Liver (tissue), 3 donors: ENCODE measurements at regions not wholly inside any gene's neighbourhood (a gene's known extent, or its start where the extent isn't known, plus 50 kb on each side); places are given as distances from the start of the nearest gene placed in this dataset.
"Not testable (repeated sequence)": the region's sequence is repeated elsewhere in the genome, so short reads cannot be mapped to it uniquely, and the experiment has no call there.

Experiments
- ATF3 ChIP-seq: IDR thresholded peaks from 2 replicates; pipeline ENCODE4 v1.6.1; 2016; ENCODE audit warnings: antibody characterized with exemption
- CTCF ChIP-seq: fragments of 150-350 bp; IDR thresholded peaks from 2 replicates; pipeline ENCODE4 v1.5.1; 2017; ENCODE audit warnings: improper control_type of control experiment, low read depth, low read length; ENCODE audit not compliant: missing input control
- EGR1 ChIP-seq, 2 donors: IDR thresholded peaks; 2 replicates each; pipeline ENCODE4 v1.6.1; 2016 to 2018; ENCODE audit warnings: antibody characterized with exemption in 2 of 2, low read depth in 2 of 2
- FOXA2 ChIP-seq: IDR thresholded peaks from 2 replicates; pipeline ENCODE4 v1.6.1; 2016; ENCODE audit warnings: antibody characterized with exemption
- GABPA ChIP-seq, 2 donors: IDR thresholded peaks in 1 of 2; conservative IDR thresholded peaks in 1 of 2; 2 replicates each; pipeline ENCODE4 v1.6.1; 2016; ENCODE audit warnings: antibody characterized with exemption in 2 of 2, mild to moderate bottlenecking in 1 of 2, moderate library complexity in 1 of 2
- JUND ChIP-seq, 2 donors: IDR thresholded peaks; 2 replicates each; pipeline ENCODE4 v1.6.1; 2016; ENCODE audit warnings: antibody characterized with exemption in 2 of 2
- MAX ChIP-seq: IDR thresholded peaks from 2 replicates; pipeline ENCODE4 v1.6.1; 2016; ENCODE audit warnings: antibody characterized with exemption
- RAD21 ChIP-seq, 2 donors: IDR thresholded peaks; 2 replicates each; pipeline ENCODE4 v1.6.1; 2016; ENCODE audit warnings: antibody characterized with exemption in 2 of 2, mild to moderate bottlenecking in 2 of 2
- SP1 ChIP-seq: IDR thresholded peaks from 2 replicates; pipeline ENCODE4 v1.6.1; 2018; ENCODE audit warnings: antibody characterized with exemption, mild to moderate bottlenecking
- TAF1 ChIP-seq: conservative IDR thresholded peaks from 2 replicates; pipeline ENCODE4 v1.6.1; 2016; ENCODE audit warnings: antibody characterized with exemption, mild to moderate bottlenecking
- YY1 ChIP-seq: IDR thresholded peaks from 2 replicates; pipeline ENCODE4 v1.6.1; 2016; ENCODE audit warnings: antibody characterized with exemption, mild to moderate bottlenecking
- donor health status: healthy.
- donor health status: healthy.

- not testable (repeated sequence) for TF ChIP-seq CTCF; EGR1 (IDR thresholded peaks at IDR 0.05; ENCODE audit: low read depth in 2 of 2); RAD21 (IDR thresholded peaks at IDR 0.05); MAX; ATF3; TAF1; YY1; JUND (IDR thresholded peaks at IDR 0.05); GABPA (IDR thresholded peaks at IDR 0.05 in 1 of 2, conservative IDR thresholded peaks at IDR 0.05 in 1 of 2); SP1; FOXA2
Measured at GRCh38 chr11:49817705-49818430, 134.3 kb upstream of the OR4C13 start.
